K562 (cell line): ENCODE measurements at regions not wholly inside any gene's neighbourhood (a gene's known extent, or its start where the extent isn't known, plus 50 kb on each side); places are given as distances from the start of the nearest gene placed in this dataset.

Experiments
- ATAC-seq: fragments of 200-7000 bp; cut with Tn5 transposase; 3 replicates; pipeline ENCODE4 v1.9.1; 2020; ENCODE audit warnings: moderate library complexity
- BruUV-seq: library from RNA; stranded (reverse); fragments of 400-500 nt; replicated peaks from 2 replicates; lab custom pipeline; 2021; lab: Mats Ljungman, UMichigan
- CTCF ChIA-PET: fragments of 300-600 bp; formaldehyde crosslinking; extraction: SDS; loops from one replicate; lab custom pipeline; 2021; ENCODE audit warnings: low intra/inter-chr PET ratio; lab: Yijun Ruan, JAX
- POLR2A ChIA-PET: fragments of 300-600, 350-650 bp; sonication (Branson Sonifier 250); formaldehyde crosslinking; extraction: SDS; loops from one replicate; lab custom pipeline; 2021; ENCODE audit warnings: antibody characterized with exemption, inconsistent platforms; lab: Yijun Ruan, JAX
- DNase-seq, 4 experiments: peaks; one replicate each; pipeline versions ENCODE4 v3.0.0 to v3.0.0-alpha.2; 2011 to 2018; ENCODE audit warnings: low spot score in 3 of 4, mixed read lengths in 3 of 4; ENCODE audit errors: extremely low read depth in 1 of 4
- FAIRE-seq: peaks from 2 replicates; lab custom pipeline; 2011; peaks lifted over from hg19 to GRCh38; lab: Jason Lieb, UNC
- H2AFZ ChIP-seq: 2 replicates; pipeline ENCODE4 v1.6.0; 2011; ENCODE audit warnings: low read depth, low read length, control low read depth, inconsistent platforms
- H3K27ac ChIP-seq: fragments of 200-600 bp; 3 replicates; pipeline ENCODE4 v1.8.0; 2011; ENCODE audit warnings: low read depth, mild to moderate bottlenecking, control low read depth, inconsistent platforms, low read length, moderate library complexity, mixed read lengths; ENCODE audit errors: extremely low read depth
- H3K27me3 ChIP-seq, 2 experiments: fragments of 300-600 bp in 1 of 2; 2 replicates in 1 of 2; 3 replicates in 1 of 2; pipeline versions ENCODE4 v1.6.0 to v1.8.0; 2011; ENCODE audit warnings: inconsistent platforms in 2 of 2, low read length in 2 of 2, mild to moderate bottlenecking in 1 of 2, mixed read lengths in 1 of 2, moderate library complexity in 1 of 2; ENCODE audit not compliant: control insufficient read depth in 2 of 2, insufficient read depth in 2 of 2
- H3K36me3 ChIP-seq: fragments of 300-600 bp; 3 replicates; pipeline ENCODE4 v1.8.0; 2011; ENCODE audit warnings: mild to moderate bottlenecking, low read length, inconsistent platforms; ENCODE audit not compliant: control insufficient read depth, insufficient read depth
- H3K4me1 ChIP-seq, 2 experiments: fragments of 200-600 bp in 1 of 2; replicated peaks in 1 of 2; 2 replicates in 1 of 2; 3 replicates in 1 of 2; pipeline versions ENCODE4 v1.5.1 to v1.8.0; 2011; ENCODE audit warnings: inconsistent platforms in 2 of 2, low read length in 2 of 2, mild to moderate bottlenecking in 1 of 2, mixed read lengths in 1 of 2, moderate library complexity in 1 of 2; ENCODE audit not compliant: control insufficient read depth in 2 of 2, insufficient read depth in 2 of 2
- H3K4me2 ChIP-seq: 2 replicates; pipeline ENCODE4 v1.6.1; 2011; ENCODE audit warnings: low read length, control low read depth, inconsistent platforms, mixed read lengths; ENCODE audit not compliant: insufficient read depth
- H3K4me3 ChIP-seq: fragments of 200-600 bp; sonication (generic), shearing (Covaris generic); 2 replicates; pipeline ENCODE4 v1.5.1; 2016; ENCODE audit warnings: control low read depth, inconsistent platforms
- H3K79me2 ChIP-seq: fragments of 200-600 bp; 3 replicates; pipeline ENCODE4 v1.8.0; 2011; ENCODE audit warnings: low read length, inconsistent platforms; ENCODE audit not compliant: control insufficient read depth, insufficient read depth
- H3K9ac ChIP-seq, 2 experiments: 2 replicates each; pipeline versions ENCODE4 v1.6.0 to v1.6.1; 2011; ENCODE audit warnings: low read depth in 2 of 2, low read length in 2 of 2, control low read depth in 1 of 2, inconsistent platforms in 1 of 2, mild to moderate bottlenecking in 1 of 2, mixed read lengths in 1 of 2; ENCODE audit not compliant: insufficient read depth in 1 of 2
- H3K9me1 ChIP-seq: one replicate; pipeline ENCODE4 v1.6.0; 2011; ENCODE audit warnings: inconsistent platforms, mild to moderate bottlenecking, low read length, moderate library complexity; ENCODE audit not compliant: control insufficient read depth, insufficient read depth
- H3K9me3 ChIP-seq: replicated peaks from 2 replicates; pipeline ENCODE4 v1.5.1; 2011; ENCODE audit warnings: low read depth, low read length, inconsistent platforms; ENCODE audit not compliant: control insufficient read depth, insufficient read depth
- H4K20me1 ChIP-seq: replicated peaks from 2 replicates; pipeline ENCODE4 v1.6.1; 2011; ENCODE audit warnings: low read length, inconsistent platforms, mixed read lengths; ENCODE audit not compliant: control insufficient read depth, insufficient read depth
- ARID1B ChIP-seq: fragments of 450-650 bp; IDR thresholded peaks from 2 replicates; pipeline ENCODE4 v1.6.1; 2016; ENCODE audit warnings: antibody characterized with exemption, mild to moderate bottlenecking, inconsistent platforms
- CEBPZ ChIP-seq: fragments of 150-350 bp; IDR thresholded peaks from 2 replicates; pipeline ENCODE4 v1.6.1; 2014; ENCODE audit warnings: low read depth, mild to moderate bottlenecking, low read length, borderline replicate concordance
- FUS ChIP-seq: fragments of 200-400 bp; formaldehyde crosslinking; optimal IDR thresholded peaks from 2 replicates; pipeline ENCODE3; 2017; ENCODE audit warnings: low read depth, low read length
- MYNN ChIP-seq, 2 experiments: sonication (generic); formaldehyde crosslinking in 1 of 2; IDR thresholded peaks; 2 replicates each; pipeline versions ENCODE4 v1.5.0 to v1.6.1; 2016 to 2020; ENCODE audit warnings: antibody characterized with exemption in 1 of 2, missing genetic modification reagents in 1 of 2
- PKNOX1 ChIP-seq: fragments of 450-650 bp; IDR thresholded peaks from 2 replicates; pipeline ENCODE4 v1.6.1; 2016
- SAP30 ChIP-seq: fragments of 200-600 bp; sonication (generic); IDR thresholded peaks from 2 replicates; pipeline ENCODE4 v1.6.1; 2012; ENCODE audit warnings: borderline replicate concordance, low read depth, mild to moderate bottlenecking, moderate library complexity, low read length, control low read depth, inconsistent platforms; ENCODE audit not compliant: insufficient read depth, poor library complexity, severe bottlenecking
- SMARCE1 ChIP-seq: fragments of 450-650 bp; IDR thresholded peaks from 2 replicates; pipeline ENCODE4 v1.7.1; 2016; ENCODE audit warnings: mild to moderate bottlenecking
- SREBF1 ChIP-seq: fragments of 150-350 bp; IDR thresholded peaks from 2 replicates; pipeline ENCODE4 v1.6.1; 2014; ENCODE audit warnings: antibody characterized with exemption, low read depth, low read length, borderline replicate concordance
- SRF ChIP-seq, 2 experiments: fragments of 250-450, 450-650 bp in 1 of 2; sonication (Bioruptor Pico) in 1 of 2; sonication (generic) in 1 of 2; formaldehyde crosslinking; IDR thresholded peaks; 2 replicates each; pipeline versions ENCODE4 v1.5.0 to v1.5.1; 2020 to 2022; ENCODE audit warnings: mild to moderate bottlenecking in 1 of 2, missing genetic modification reagents in 1 of 2
- TCF3 ChIP-seq: sonication (generic); formaldehyde crosslinking; IDR thresholded peaks from 2 replicates; pipeline ENCODE4 v1.4.0; 2020; ENCODE audit warnings: mild to moderate bottlenecking, missing genetic modification reagents
- ZNF444 ChIP-seq: fragments of 250-450 bp; sonication (Bioruptor Pico); IDR thresholded peaks from 2 replicates; pipeline ENCODE4 v1.4.0; 2020; ENCODE audit warnings: mild to moderate bottlenecking, moderate library complexity
- ZNF655 ChIP-seq: fragments of 250-450 bp; sonication (Bioruptor Pico); IDR thresholded peaks from 2 replicates; pipeline ENCODE4 v1.5.0; 2021
- WGBS: fragments of 100-300 bp; shearing (Covaris generic); methylation state at CpG from one replicate; pipeline ENCODE4 v1.1.6; 2016; ENCODE audit warnings: low coverage, mixed read lengths; ENCODE audit not compliant: insufficient coverage; ENCODE audit errors: missing lambda C conversion rate; 5-methylcytosine and 5-hydroxymethylcytosine counted together
- in situ Hi-C: fragments of 300-500 bp; cut with MboI; formaldehyde crosslinking; loops from 4 replicates; pipeline ENCODE4 v1.15.0; 2018; ENCODE audit warnings: inconsistent platforms, mixed read lengths
- intact Hi-C: fragments of 100-400 bp; cut with micrococcal nuclease; formaldehyde crosslinking; loops from 2 replicates; pipeline ENCODE4 v1.14.2; 2022

- no peaks in the 10 kb centered on the region for H3K4me1 ChIP-seq
- BruUV-seq: no TSS peak
- H2AFZ ChIP-seq: no peak overlapping the region
- no peak overlapping the region for H3K27ac ChIP-seq
- no peaks in the 10 kb centered on the region for H4K20me1 ChIP-seq
- in situ Hi-C loops: no loop called here
- H3K27me3 ChIP-seq: no peaks in the 10 kb centered on the region
- FAIRE-seq (no peak), ATAC-seq (no peak), DNase-seq (no peak)
- ChIA-PET POLR2A (no interaction called here), CTCF (no interaction called here)
- WGBS: 0% methylated on average over 3 of the region's 4 CpGs
- intact Hi-C loops: no loop called here
- TF ChIP-seq ARID1B (no peak), CEBPZ (no peak), SMARCE1 (no peak), SREBF1 (no peak), TCF3 (CRISPR knock-in tag) (no peak), ZNF444 (CRISPR knock-in tag) (no peak), SRF (CRISPR knock-in tag; IDR thresholded peaks at IDR 0.05) (no peak), ZNF655 (CRISPR knock-in tag) (no peak), SAP30 (no peak), MYNN (IDR thresholded peaks at IDR 0.05) (no peak), MYNN (CRISPR knock-in tag; IDR thresholded peaks at IDR 0.05) (no peak), PKNOX1 (no peak), FUS (no peak)
- no peak overlapping the region for H3K9ac ChIP-seq
- H3K79me2 ChIP-seq: no peaks in the 10 kb centered on the region
- no peak overlapping the region for H3K4me3 ChIP-seq
- no peaks in the 10 kb centered on the region for H3K9me3 ChIP-seq
- no peak overlapping the region for H3K4me2 ChIP-seq
- no peaks in the 10 kb centered on the region for H3K9me1 ChIP-seq
- no peaks in the 10 kb centered on the region for H3K36me3 ChIP-seq
Observed at GRCh38 chr13:103873725-103874124, 807.5 kb upstream of the SLC10A2 start.
